Activated T-helper 1 cell treated with Interleukin-2 at 50 U/mL for 16 hours (primary cell): ENCODE measurements at regions not wholly inside any gene's neighbourhood (a gene's known extent, or its start where the extent isn't known, plus 50 kb on each side); places are given as distances from the start of the nearest gene placed in this dataset.

Experiments
- DNase-seq: peaks from one replicate; pipeline ENCODE4 v3.0.0-alpha.2; 2020; ENCODE audit warnings: low read depth

- no peak for DNase-seq
Observed at GRCh38 chr13:48891586-48891985, 84.1 kb upstream of the FNDC3A start.

GRCh38 chr13:48892053-48892687 lies 83.5 kb upstream of the FNDC3A start:
- no peak for DNase-seq

- no peak for DNase-seq
Observed at GRCh38 chr13:48892688-48893075, 83.0 kb upstream of the FNDC3A start.

GRCh38 chr13:48896312-48896711 lies 79.4 kb upstream of the FNDC3A start:
- DNase-seq: no peak

GRCh38 chr13:48901781-48902180 lies 73.9 kb upstream of the FNDC3A start:
- DNase-seq: no peak

- no peak for DNase-seq
Observed at GRCh38 chr13:48902368-48902767, 73.3 kb upstream of the FNDC3A start.

GRCh38 chr13:48904668-48905290 lies 70.9 kb upstream of the FNDC3A start:
- no peak for DNase-seq

GRCh38 chr13:48906200-48906599 lies 69.5 kb upstream of the FNDC3A start:
- no peak for DNase-seq

- no peak for DNase-seq
Observed at GRCh38 chr13:48908381-48909055, 67.2 kb upstream of the FNDC3A start.

GRCh38 chr13:48909056-48909389 lies 66.7 kb upstream of the FNDC3A start:
- DNase-seq: no peak

- DNase-seq: no peak
Observed at GRCh38 chr13:48910686-48911085, 65.0 kb upstream of the FNDC3A start.

- no peak for DNase-seq
Observed at GRCh38 chr13:48919751-48920150, 56.0 kb upstream of the FNDC3A start.

GRCh38 chr13:48920730-48921129 lies 55.0 kb upstream of the FNDC3A start:
- DNase-seq: no peak

- DNase-seq: no peak
Observed at GRCh38 chr13:48923376-48923775, 52.3 kb upstream of the FNDC3A start.

- no peak for DNase-seq
Observed at GRCh38 chr13:48925001-48925400, 50.7 kb upstream of the FNDC3A start.
